Activated CD4-positive, alpha-beta T cell treated with anti-CD3 and anti-CD28 coated beads, Interleukin-2, amount 50 U/mL, for 1 hour (primary cell): ENCODE measurements at regions not wholly inside any gene's neighbourhood (a gene's known extent, or its start where the extent isn't known, plus 50 kb on each side); places are given as distances from the start of the nearest gene placed in this dataset.

Source experiments
- DNase-seq: peaks from one replicate; pipeline ENCODE4 v3.0.0-alpha.2; 2020

DNA sequence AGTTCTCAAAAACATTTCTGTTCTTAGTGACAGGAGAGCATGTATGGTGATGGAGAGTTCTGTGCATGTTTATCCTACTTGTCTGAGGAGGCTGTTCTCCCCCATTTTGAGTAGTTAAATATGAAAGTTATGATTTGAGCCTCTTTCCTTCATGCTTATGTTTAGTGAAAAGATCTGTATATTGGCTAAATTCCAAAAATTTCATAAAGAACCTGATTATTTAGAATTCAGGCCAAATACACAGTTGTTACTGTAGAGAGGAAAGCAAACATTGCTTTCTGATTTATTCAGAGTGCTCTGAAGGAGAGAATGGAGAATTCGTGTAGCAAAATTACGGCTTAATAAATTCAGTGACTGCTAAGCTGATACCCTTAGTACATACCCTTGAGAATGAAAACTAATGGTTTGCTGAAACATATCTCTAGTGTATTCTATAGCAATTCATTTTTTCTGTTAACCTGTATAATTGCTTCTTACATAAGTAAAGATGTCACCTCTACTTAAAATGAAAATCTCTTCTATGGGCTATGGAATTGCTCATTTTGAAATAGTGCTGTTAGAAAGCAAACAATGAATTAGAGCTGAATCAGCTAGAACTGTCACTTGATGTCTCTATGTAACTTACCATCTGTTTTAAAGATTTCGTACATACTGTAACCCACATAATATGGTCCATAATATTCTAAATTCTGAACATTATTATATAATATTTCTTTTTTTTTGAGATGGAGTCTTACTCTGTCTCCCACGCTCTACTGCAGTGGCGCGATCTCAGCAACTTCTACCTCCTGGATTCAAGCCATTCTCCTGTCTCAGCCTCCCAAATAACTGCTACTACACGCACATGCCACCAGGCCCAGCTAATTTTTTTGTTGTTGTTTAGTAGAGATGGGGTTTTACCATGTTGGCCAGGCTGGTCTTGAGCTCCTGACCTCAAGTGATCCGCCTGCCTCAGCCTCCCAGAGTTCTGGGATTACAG is 417.0 kb upstream of the RGS6 start:
- DNase-seq = no peak

DNA sequence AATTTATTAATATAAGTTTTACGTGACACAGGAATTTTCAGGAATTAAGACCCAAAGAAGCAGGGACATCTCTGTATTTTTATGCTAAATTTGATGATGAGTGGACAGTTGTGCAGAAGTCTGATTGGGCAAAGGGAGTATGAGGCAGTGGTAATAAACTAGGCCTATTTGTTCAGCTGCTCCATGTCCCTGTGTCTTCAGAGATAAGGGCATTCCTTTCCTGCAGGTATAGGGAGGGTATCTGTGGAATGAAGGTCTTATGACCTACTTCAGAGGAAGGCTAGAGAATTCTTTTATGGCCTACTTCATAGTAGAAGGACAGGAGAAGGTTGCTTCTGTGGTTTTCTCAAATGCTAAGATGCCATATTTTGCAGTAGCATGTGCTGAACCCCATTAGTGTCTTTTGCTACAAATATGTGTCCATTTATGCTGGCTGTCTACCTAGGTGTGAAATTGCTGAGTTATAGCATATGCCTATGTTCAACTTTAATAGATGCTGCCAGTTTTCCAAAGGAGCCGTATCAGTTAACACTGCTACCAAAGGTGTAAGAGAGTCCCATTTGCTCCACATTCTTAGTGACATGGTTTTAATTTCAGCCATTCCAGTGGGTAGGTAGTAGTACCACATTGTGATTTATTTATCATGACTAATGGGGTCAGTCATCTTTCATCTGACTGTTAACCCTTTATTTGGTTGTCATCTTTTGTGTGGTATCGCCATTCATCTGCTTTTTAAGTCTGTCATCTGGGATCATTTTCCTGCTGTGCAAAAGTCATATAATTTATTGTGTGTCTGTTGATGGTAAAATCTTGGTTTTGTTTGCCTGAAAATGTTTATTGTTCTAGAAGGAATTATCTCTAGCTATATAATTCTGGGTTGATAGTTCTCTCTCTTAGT is 410.7 kb upstream of the RGS6 start:
- DNase-seq = no peak

DNA sequence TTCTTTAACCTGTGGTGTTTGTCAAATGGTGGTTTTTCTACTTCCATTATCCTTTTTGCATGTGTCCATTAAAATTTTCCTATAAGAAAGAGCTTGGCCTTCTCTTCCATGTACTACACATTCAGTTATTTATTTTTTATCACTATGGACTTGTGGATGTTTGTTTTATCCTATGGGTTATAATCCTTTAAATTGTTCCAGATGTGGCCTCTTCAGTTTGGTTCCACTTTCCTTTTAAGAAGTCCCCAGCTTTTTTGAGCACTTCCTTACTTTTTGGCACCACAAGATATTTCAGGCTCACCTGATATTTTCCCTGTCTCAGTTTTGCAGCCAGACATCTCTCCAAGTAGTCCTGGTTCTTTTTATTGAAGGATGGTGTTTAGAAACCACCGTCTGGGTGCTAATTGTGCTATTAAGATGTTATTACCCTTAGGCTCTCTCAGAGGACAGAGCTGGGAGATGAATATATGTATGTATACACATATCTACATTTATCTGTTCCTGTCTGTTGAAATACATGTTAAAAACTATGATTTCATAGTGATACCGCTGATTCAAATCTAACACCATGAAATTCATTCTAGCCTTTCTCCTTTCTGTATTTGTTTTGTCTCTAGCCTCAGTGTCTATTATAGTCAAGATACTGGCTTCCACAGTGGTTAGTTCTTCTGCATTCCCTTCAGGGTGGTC is 408.5 kb upstream of the RGS6 start:
- DNase-seq = no peak

DNA sequence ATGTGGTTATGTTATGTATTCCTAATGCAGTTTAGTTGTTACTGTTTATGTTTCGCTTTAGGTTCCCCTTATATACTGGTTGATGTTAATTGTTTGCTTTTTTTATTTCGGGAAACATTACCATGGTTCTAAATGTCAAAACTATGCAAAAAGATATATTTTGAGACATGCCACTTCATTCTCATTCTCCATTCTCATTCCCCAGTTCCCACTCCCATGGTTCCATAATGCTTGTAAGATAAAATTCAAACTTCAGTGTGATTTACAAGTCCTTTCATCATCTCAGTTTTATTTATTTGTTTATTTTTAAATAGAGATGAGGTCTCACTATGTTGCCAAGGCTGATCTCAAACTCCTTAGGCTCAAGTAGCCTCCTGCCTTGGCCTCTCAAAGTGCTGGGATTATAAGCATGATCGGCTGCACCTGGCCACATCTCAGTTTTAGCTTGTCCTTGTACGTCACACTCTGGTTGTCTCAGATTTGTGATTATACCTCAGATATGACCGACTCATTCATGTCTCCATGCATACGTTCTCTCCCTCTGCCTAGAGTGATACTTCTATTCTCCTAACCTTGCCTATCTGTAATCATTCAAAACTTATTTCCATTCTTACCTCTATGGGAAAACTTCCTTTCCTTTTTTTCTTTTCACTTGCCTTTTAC is 407.8 kb upstream of the RGS6 start:
- DNase-seq = no peak

DNA sequence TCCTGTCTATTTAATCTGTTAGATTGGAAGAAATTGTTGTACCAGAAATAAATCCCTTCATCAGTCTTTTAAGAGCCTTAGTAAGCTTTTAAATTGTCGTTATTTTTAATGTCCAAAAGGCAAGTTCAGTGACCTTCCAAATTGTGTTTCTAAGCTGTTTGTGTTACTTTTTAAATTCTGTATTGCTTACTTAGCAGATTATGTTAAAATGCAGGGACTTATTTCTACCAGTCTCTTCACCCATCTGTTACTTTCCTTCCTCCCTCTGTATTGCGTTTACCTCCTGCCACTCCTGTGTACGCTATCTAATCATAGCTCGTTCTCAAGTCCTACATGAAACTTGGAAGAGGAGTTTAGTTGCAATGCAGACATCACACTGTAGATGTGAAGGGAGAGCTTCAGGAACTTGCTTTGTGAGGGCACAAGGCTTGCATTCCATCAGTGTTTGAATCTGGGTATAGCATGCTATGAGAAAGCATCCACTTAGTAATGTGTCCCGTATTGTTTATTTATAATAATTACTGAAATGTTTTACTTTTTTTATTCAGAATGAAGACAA is 406.5 kb upstream of the RGS6 start:
- DNase-seq = no peak

DNA sequence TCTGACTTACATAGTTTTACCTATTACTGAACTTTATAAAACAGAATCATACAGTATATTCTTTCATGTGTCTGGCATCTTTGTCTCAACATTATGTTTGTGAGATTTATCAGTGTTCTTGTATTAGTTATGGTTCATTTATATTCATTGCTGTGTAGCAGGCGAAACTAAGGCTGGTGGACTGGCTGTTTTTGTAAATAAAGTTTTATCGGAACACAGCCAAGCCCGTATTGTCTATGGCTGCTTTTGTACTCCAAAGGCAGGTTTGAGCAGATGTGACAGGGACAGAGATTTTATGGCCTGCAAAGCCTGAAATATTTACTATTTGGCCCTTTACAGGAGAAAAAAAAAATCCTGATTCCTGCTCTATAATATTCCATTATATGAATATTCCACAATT is 405.8 kb upstream of the RGS6 start:
- no peak for DNase-seq

DNA sequence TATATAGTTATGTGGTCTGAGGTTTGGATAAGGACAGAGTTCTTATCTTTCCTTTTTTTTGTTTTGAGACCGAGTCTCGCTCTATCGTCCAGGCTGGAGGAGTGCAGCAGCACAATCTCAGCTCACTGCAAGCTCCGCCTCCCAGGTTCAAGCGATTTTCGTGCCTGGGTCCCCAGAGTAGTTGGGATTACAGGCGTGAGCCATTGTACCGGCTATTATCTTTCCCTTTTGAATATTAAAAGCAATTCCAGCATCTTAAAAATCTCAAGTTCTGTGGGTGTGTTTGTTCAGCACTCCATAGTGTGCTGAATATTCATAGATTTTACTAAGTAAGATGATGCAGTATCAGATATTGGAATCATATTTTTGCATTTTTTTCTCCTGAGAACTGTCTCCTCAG is 404.4 kb upstream of the RGS6 start:
- DNase-seq = no peak

DNA sequence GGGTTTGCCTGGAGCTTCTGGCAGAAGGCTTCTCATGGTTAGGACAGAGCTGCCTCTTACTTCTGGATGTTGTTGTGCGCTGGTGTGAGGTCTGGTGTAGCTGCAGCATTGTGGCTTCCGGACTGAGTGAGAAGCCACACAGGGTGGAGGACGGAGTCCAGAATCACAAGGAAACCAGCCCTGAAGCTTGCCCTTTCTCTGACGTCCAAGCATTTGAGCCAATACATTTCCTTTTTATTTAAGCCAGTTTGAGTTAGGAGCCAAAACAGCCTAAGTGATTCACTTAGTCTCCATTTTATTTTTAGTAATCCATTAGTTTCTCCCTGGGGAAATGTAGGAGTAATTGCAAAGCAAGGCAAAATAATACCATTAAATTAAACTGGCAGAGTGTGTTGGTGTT is 402.4 kb upstream of the RGS6 start:
- DNase-seq = no peak

DNA sequence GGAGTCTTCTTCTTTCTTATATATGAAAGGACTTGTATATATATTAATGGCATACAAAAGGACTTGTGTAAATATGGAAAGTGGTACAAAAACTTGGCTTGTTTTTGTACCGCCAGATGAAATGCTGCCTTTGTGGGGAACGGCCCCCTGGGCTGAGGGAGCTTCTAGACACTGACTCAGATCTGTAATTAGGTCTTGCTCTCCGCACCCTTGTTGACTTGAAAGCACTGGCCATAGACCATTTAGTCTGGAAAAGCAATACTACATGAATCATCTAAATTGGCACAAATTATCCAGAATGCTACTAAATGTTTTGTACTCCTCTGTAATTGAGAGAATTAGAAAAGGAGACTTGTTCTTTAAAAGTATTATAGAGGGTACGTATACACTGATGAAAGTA is 399.9 kb upstream of the RGS6 start:
- no peak for DNase-seq

DNA sequence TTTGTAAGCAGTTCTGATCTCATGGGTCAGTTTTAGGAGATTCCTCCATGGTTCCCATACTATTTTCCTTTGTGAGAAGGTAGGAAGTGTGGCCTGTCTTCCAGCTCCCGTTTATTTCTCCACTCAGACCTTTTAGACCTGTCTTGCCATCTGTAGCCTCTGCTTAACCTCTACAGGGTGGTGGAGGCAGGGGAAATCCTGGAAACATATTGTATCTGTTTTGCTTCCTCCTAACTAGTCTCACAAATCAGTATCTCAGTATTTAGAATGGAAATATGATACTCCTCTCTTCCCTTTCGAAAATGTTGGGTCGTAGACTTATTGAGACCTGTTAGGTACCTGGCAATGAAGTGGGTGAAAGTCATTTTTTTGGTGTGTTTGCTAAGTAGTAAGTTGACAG is 399.4 kb upstream of the RGS6 start:
- DNase-seq = no peak

DNA sequence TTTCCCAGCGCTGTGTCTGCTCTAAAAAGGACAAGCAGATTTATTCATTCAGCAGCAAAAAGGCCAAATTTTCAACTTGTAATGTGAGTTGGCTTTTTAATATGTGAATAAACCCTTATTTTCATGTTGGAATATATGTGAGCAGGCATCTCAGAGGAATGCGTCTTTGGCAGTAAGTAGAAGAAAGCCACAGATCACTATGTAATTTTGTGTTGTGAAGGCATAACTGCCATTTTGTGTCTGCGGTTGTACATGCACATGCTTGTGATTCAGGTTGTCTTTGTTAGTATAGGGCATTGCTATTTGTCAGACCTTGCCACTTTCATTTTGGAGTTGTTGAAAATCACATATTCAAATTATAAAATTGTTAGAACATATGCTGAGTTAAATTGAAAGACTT is 398.8 kb upstream of the RGS6 start:
- DNase-seq = no peak

DNA sequence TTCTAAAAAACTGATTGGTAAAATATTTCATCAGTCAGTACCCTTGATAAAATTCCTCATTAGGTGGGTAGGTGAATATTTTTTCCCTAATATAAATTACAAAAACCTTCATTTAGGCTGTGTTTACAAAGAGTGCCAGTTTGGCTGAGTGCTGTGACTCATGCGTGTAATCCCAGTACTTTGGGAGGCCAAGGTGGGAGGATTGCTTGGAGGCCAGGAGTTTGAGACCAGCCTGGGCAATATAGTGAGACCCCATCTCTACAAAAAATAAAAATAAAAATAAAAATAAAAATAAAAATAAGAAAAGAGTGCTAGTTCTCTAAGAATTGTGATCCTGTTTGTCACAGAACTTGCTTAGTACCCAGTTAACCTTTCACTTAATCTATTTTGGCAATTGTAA is 398.4 kb upstream of the RGS6 start:
- DNase-seq = no peak

DNA sequence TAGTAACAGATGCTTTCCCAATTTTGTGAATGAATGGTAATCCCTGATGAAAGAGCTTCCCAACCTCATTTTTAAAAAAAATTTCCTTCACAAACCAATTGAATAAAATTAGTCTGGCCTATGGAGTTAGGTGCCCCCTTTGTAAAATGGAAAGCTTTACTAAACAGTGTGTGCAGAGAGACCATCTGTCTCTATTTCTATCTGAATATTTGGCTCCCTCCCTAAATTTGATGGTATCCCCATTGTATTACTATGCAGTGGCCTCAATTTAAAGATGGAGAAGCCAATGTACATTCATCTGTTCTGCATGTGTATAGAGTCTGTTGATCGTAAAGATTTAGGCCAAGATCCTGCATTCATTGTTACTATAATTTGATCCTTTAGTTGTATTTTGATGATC is 397.7 kb upstream of the RGS6 start:
- DNase-seq = no peak

DNA sequence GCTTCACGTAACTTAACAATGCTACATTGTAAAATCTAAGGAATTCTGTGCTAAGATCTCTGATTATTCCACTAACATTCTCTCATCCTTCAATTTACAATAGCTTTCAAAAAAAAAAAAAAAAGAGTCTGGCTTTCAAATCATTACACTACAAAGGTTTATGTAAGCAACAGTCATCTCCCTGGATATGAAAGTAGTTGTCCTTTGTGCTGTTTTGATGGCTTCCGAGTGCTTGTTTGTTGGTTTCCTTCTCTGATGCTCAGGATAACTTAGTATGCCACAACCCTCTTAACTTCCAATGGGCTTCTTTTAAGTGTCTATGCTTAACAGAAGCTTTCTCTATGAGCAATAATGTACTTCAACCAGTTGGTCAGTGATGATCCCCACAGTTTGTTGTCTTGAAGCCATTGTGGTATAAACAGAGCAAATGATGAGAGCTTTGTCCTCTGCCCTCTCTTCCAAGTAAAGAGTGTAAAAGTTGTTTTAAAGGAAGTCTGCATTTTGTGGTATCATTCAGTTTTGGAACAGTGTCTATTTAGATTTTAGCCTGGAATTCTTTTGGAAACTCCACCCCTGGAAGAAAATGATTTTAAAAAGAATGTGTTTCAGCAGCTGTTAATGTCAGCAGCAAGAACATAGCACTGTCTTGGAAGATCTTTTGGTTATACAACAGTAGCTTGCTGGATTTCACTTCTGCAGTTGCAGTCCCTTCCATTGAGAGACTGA is 396.1 kb upstream of the RGS6 start:
- no peak for DNase-seq

DNA sequence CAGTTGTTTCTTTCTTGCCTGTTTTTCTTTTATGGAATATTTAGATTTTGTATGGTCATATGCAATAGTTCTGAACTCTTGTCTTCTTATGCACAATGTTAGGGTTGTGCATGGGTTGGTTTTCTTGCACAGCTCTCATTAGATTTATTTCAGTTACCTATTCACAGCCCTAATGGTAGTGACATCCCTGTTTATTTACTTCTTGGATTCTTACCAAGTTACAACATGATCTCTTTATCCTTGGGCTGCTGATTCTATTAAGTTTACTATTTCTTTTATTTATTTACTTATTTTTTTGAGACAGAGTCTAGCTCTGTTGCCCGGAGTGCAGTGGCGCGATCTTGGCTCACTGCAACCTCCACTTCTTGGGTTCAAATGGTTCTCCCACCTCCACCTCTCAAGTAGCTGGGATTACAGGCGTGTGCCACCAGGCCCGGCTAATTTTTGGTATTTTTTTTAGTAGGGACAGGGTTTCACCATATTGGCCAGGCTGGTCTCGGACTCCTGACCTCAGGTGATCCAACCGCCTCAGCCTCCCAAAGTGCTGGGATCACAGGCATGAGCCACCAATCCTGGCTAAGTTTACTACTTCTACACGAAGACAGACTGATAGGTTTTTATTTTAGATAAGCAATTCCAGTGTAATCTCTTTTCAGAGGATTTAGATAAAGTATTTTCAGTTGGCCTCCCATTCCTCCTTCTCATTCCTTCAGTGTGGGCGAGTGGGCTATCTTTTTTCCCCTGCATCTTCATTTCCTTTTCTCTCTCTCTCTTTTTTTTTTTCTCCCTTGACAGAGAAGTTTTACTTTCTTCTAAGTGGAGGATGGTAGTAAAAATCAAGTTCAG is 395.1 kb upstream of the RGS6 start:
- no peak for DNase-seq

DNA sequence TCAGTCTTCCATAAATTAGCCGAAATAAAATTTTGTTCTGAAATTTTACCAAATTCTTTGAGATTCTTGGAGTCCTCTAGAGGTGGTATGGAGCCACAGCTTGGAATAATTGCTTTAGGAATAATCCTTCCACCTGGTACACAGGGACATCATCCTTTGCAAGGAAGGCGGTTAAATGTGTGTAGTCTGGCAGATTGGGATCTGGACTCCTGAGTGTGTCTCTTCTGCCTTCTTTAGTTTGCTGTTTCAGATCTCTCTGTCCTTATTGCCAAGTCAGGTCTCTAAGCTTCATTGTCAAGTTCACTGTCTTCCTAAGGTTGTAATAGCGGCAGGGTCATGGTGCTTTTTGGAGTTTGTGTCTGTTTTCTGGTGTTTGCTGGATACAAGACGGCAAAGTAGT is 393.9 kb upstream of the RGS6 start:
- no peak for DNase-seq

DNA sequence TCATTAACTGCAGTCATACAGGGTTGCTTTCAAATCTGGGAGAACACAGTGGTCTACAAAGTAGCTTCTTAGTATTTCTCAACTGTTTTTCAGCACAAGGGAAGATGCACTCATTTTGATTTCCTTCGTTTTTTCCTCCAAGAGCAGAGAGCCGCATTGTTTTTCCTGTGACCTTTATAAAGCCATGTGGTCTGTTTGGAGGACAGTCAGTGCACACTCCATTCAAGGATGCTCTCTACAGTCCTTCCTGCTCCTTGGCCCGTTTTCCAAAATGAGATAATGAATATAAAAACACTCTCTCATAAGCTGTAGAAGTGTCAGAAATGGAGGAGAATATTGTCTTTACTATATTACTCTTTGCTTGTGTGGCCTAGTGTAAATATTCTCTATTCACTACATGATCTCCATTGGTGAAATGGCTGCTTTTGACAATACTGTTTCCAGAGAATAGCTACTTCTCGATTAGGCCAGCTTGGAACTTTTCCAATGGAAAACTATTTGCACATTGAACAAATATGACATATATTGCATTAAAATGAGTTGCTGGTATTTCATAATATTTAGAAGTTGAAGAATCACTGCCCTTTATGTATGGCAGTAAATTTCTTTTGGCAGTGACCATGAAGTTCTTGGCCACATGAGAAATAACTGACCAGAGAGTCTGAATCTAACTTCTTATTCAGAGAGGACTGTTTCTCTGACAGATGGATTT is 393.1 kb upstream of the RGS6 start:
- no peak for DNase-seq

DNA sequence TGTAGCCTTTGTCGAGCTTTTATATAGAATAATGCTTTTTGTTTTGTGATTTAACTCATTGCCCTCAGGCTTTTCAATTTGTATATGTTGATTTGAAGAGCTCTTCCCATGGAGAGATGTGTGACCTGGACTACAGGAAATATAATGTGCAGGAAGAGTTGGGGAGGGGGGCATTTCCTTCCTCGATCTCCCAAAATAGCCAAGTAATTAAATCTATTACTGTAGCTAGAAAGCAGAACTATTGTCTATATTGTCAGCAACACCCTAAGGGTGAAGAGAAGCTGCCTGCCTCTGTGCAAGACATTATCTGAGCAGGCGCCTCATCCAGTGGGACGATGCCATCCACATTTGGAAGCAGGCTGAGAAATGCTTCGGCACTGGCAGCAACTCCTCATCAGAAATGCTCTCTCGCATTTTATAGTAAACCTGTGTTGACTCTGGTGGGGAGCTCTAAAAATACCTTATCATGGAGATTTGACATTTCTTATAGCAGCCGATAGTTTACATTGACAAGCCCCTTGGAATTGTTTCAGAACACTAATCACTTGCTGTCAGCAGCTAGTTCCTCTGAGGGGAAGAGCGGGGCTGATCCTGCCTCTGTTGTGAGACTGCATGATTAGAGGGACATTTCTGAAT is 392.5 kb upstream of the RGS6 start:
- DNase-seq = no peak

DNA sequence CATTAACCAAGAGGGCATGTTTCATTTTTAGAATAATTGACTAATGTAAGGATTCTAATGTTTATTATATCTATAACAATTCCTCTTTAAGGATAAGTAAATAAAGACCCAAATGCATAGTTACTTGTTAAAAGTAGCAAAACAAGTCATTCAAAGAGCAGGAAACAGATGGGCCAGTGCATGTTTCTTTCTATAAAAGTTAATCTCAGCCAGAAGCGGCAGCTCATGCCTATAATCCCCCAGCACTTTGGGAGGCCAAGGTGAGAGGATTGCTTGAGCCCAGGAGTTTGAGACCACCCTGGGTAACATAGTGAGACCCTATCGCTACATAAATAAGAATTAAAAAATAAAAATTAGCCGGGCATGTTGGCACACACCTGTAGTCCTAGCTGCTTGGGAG is 391.0 kb upstream of the RGS6 start:
- DNase-seq = no peak
